IMR-90 (cell line): ENCODE measurements at regions not wholly inside any gene's neighbourhood (a gene's known extent, or its start where the extent isn't known, plus 50 kb on each side); places are given as distances from the start of the nearest gene placed in this dataset.

Source experiments
- ATAC-seq: fragments of 200-7000 bp; cut with Tn5 transposase; 2 replicates; pipeline ENCODE4 v1.9.1; 2020; ENCODE audit warnings: low read depth, mild to moderate bottlenecking, moderate library complexity
- BruUV-seq: library from RNA; stranded (reverse); fragments of 400-500 nt; replicated peaks from 2 replicates; lab custom pipeline; 2021; lab: Mats Ljungman, UMichigan
- CTCF ChIA-PET: fragments of 300-600 bp; formaldehyde crosslinking; extraction: SDS; loops from one replicate; lab custom pipeline; 2021; ENCODE audit warnings: antibody characterized with exemption; lab: Yijun Ruan, JAX
- POLR2A ChIA-PET: fragments of 300-600 bp; sonication (Branson Sonifier 250); formaldehyde crosslinking; loops from one replicate; lab custom pipeline; 2022; ENCODE audit warnings: antibody characterized with exemption; ENCODE audit not compliant: unreplicated experiment; lab: Charles Lee
- DNase-seq: peaks from one replicate; pipeline ENCODE4 v3.0.0; 2013
- H2AFZ ChIP-seq: replicated peaks from 2 replicates; pipeline ENCODE3; 2013; ENCODE audit warnings: low read length, mild to moderate bottlenecking; ENCODE audit not compliant: poor library complexity
- H2AK5ac ChIP-seq: 2 replicates; pipeline ENCODE4 v1.6.1; 2013; ENCODE audit warnings: low read depth, low read length, inconsistent platforms
- H2AK9ac ChIP-seq: replicated peaks from 2 replicates; pipeline ENCODE3; 2013; ENCODE audit warnings: mild to moderate bottlenecking, low read depth, low read length, moderate library complexity; ENCODE audit not compliant: poor library complexity
- H2BK120ac ChIP-seq: 2 replicates; pipeline ENCODE4 v1.6.1; 2013; ENCODE audit warnings: low read depth, low read length, inconsistent platforms
- H2BK15ac ChIP-seq: 3 replicates; pipeline ENCODE4 v1.6.1; 2013; ENCODE audit warnings: low read depth, low read length, inconsistent platforms
- H2BK20ac ChIP-seq: 2 replicates; pipeline ENCODE4 v1.6.1; 2013; ENCODE audit warnings: low read depth, mild to moderate bottlenecking, inconsistent platforms, low read length, moderate library complexity
- H2BK5ac ChIP-seq: 2 replicates; pipeline ENCODE4 v1.6.1; 2013; ENCODE audit warnings: mild to moderate bottlenecking, low read depth, low read length, inconsistent platforms; ENCODE audit not compliant: poor library complexity, severe bottlenecking
- H3K14ac ChIP-seq: replicated peaks from 2 replicates; pipeline ENCODE4 v1.6.1; 2013; ENCODE audit warnings: low read depth, low read length, inconsistent platforms
- H3K18ac ChIP-seq: 2 replicates; pipeline ENCODE4 v1.6.1; 2013; ENCODE audit warnings: low read depth, low read length, control low read depth
- H3K23ac ChIP-seq: 2 replicates; pipeline ENCODE4 v1.6.1; 2013; ENCODE audit warnings: low read depth, low read length, inconsistent platforms
- H3K27ac ChIP-seq: 2 replicates; pipeline ENCODE4 v1.5.1; 2013; ENCODE audit warnings: mild to moderate bottlenecking, control low read depth, low read length; ENCODE audit not compliant: insufficient read depth
- H3K27me3 ChIP-seq: 2 replicates; pipeline ENCODE4 v1.6.1; 2013; ENCODE audit warnings: low read length; ENCODE audit not compliant: control insufficient read depth, insufficient read depth
- H3K36me3 ChIP-seq: 2 replicates; pipeline ENCODE4 v1.6.1; 2013; ENCODE audit warnings: low read length, mixed read lengths; ENCODE audit not compliant: control insufficient read depth, insufficient read depth
- H3K4ac ChIP-seq: 2 replicates; pipeline ENCODE4 v1.6.1; 2013; ENCODE audit warnings: low read depth, low read length, inconsistent platforms
- H3K4me1 ChIP-seq: 2 replicates; pipeline ENCODE4 v1.6.1; 2013; ENCODE audit warnings: low read length, mixed read lengths; ENCODE audit not compliant: control insufficient read depth, insufficient read depth
- H3K4me2 ChIP-seq: 2 replicates; pipeline ENCODE4 v1.6.1; 2013; ENCODE audit warnings: low read depth, mild to moderate bottlenecking, control low read depth, low read length, moderate library complexity
- H3K4me3 ChIP-seq: 2 replicates; pipeline ENCODE4 v1.5.1; 2013; ENCODE audit warnings: low read depth, mild to moderate bottlenecking, control low read depth, low read length, moderate library complexity; ENCODE audit not compliant: insufficient read depth
- H3K56ac ChIP-seq: 2 replicates; pipeline ENCODE4 v1.6.1; 2013; ENCODE audit warnings: low read length, inconsistent platforms; ENCODE audit not compliant: insufficient read depth; ENCODE audit errors: extremely low read depth
- H3K79me1 ChIP-seq, 2 experiments: 2 replicates each; pipeline ENCODE4 v1.6.1; 2013; ENCODE audit warnings: low read length in 2 of 2, inconsistent platforms in 1 of 2, low read depth in 1 of 2
- H3K9ac ChIP-seq: 2 replicates; pipeline ENCODE4 v1.6.1; 2013; ENCODE audit warnings: low read depth, low read length, control low read depth
- H3K9me1 ChIP-seq: 2 replicates; pipeline ENCODE4 v1.6.1; 2013; ENCODE audit warnings: low read length, inconsistent platforms; ENCODE audit not compliant: insufficient read depth
- H3K9me3 ChIP-seq: 2 replicates; pipeline ENCODE4 v1.6.1; 2013; ENCODE audit warnings: low read length; ENCODE audit not compliant: control insufficient read depth, insufficient read depth
- H4K20me1 ChIP-seq: 2 replicates; pipeline ENCODE4 v1.6.1; 2013; ENCODE audit warnings: low read length, inconsistent platforms; ENCODE audit not compliant: insufficient read depth
- H4K5ac ChIP-seq: 2 replicates; pipeline ENCODE4 v1.6.1; 2013; ENCODE audit warnings: mild to moderate bottlenecking, low read depth, low read length, control low read depth
- H4K8ac ChIP-seq, 2 experiments: 2 replicates each; pipeline ENCODE4 v1.6.1; 2013; ENCODE audit warnings: low read depth in 2 of 2, low read length in 2 of 2, control low read depth in 1 of 2, inconsistent platforms in 1 of 2
- H4K91ac ChIP-seq: 2 replicates; pipeline ENCODE4 v1.6.1; 2013; ENCODE audit warnings: low read depth, low read length, inconsistent platforms; ENCODE audit not compliant: insufficient read depth
- BHLHE40 ChIP-seq: fragments of 150-350 bp; IDR thresholded peaks from 2 replicates; pipeline ENCODE4 v1.6.1; 2016; ENCODE audit warnings: mild to moderate bottlenecking, low read depth, low read length
- CEBPB ChIP-seq: IDR thresholded peaks from 2 replicates; pipeline ENCODE4 v1.6.1; 2012; ENCODE audit warnings: low read depth, low read length, improper control_type of control experiment
- CHD1 ChIP-seq: IDR thresholded peaks from 2 replicates; pipeline ENCODE4 v1.6.1; 2012; ENCODE audit warnings: low read depth, low read length, improper control_type of control experiment
- FOS ChIP-seq: fragments of 150-350 bp; IDR thresholded peaks from 2 replicates; pipeline ENCODE4 v1.6.1; 2016; ENCODE audit warnings: low read depth, low read length
- NFE2L2 ChIP-seq: fragments of 150-350 bp; IDR thresholded peaks from 2 replicates; pipeline ENCODE4 v1.6.1; 2016; ENCODE audit warnings: low read depth, mild to moderate bottlenecking, low read length
- POLR2A ChIP-seq: IDR thresholded peaks from 2 replicates; pipeline ENCODE4 v1.6.1; 2012; ENCODE audit warnings: mild to moderate bottlenecking, low read depth, low read length
- RFX5 ChIP-seq: IDR thresholded peaks from 2 replicates; pipeline ENCODE4 v1.8.0; 2012; ENCODE audit warnings: low read depth, mild to moderate bottlenecking, low read length, moderate library complexity
- SMC3 ChIP-seq: fragments of 150-350 bp; IDR thresholded peaks from 2 replicates; pipeline ENCODE4 v1.6.1; 2016; ENCODE audit warnings: low read depth, mild to moderate bottlenecking, antibody characterized with exemption, low read length, moderate library complexity
- WGBS, 2 experiments: methylation state at CpG; one replicate each; pipeline versions ENCODE4 v1.1.5 to v1.1.7; 2013; ENCODE audit warnings: missing lambda C conversion rate in 2 of 2; ENCODE audit not compliant: insufficient read length in 1 of 2; ENCODE audit errors: extremely low coverage in 2 of 2; 5-methylcytosine and 5-hydroxymethylcytosine counted together
- dilution Hi-C: fragments of 300-500 bp; cut with HindIII; formaldehyde crosslinking; loops from one replicate; pipeline ENCODE4 v1.14.3; 2018; ENCODE audit warnings: low sequenced_read_pairs; ENCODE audit not compliant: unreplicated experiment
- in situ Hi-C: fragments of 300-500 bp; cut with MboI; formaldehyde crosslinking; loops from 3 replicates; pipeline ENCODE4 v1.14.3; 2019; ENCODE audit warnings: low sequenced_read_pairs, inconsistent platforms, mixed read lengths
- intact Hi-C: fragments of 100-400 bp; cut with micrococcal nuclease; formaldehyde crosslinking; loops from 2 replicates; pipeline ENCODE4 v1.10.0; 2022
- TF ChIP-seq, protein P1 (sequence below): fragments of 150-350 bp; IDR thresholded peaks from 2 replicates; pipeline ENCODE4 v1.6.1; 2017; ENCODE audit warnings: mild to moderate bottlenecking, antibody characterized with exemption, low read length, low read depth
- TF ChIP-seq, protein P2 (sequence below): fragments of 150-350 bp; IDR thresholded peaks from 2 replicates; pipeline ENCODE4 v1.6.1; 2016; ENCODE audit warnings: low read depth, mild to moderate bottlenecking, low read length, moderate library complexity, borderline replicate concordance
- TF ChIP-seq, protein P3 (sequence below): conservative IDR thresholded peaks from 2 replicates; pipeline ENCODE4 v1.5.1; 2012; ENCODE audit warnings: mild to moderate bottlenecking, low read depth, low read length, improper control_type of control experiment

DNA sequence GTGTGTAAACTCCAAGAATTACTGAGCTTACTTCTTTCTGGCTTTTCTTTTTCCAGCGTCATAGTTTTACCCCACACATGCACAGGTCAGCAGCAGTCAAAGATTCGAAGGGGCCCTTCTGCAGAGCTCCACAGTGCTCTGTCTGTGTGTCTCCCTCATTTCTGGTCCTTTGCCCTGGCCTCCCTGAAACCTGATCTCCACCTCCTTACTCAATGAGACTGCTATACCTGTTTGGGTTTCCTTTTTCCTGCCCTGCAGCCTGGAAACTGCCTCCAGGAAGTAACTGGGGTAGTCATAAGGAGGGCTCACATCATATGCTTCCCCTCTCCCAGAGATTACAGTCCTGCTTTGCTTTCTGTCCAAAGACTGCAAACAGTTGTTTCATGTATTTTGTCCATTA lies 82.8 kb upstream of the TNIK start:
- no peaks in the 10 kb centered on the region for H4K20me1 ChIP-seq

More for the DNA sequence above, 82.8 kb upstream of the TNIK start:
- Histone ChIP-seq H3K36me3 (no peaks in the 10 kb centered on the region), H4K5ac (no peak overlapping the region), H2BK20ac (no peak overlapping the region), H3K14ac (no peak overlapping the region), H3K18ac (no peak overlapping the region), H3K56ac (no peak overlapping the region), H4K8ac (no peak overlapping the region), H2BK15ac (no peak overlapping the region), H3K4ac (no peak overlapping the region), H3K79me1 (no peaks in the 10 kb centered on the region), H2BK120ac (no peak overlapping the region), H3K4me1 (no peaks in the 10 kb centered on the region; the same call in 1 of the 2 replicates), H3K9ac (no peak overlapping the region), H3K9me3 (no peaks in the 10 kb centered on the region), H2AK5ac (no peak overlapping the region), H2BK5ac (no peak overlapping the region), H4K91ac (no peak overlapping the region), H3K27ac (no peak overlapping the region), H3K4me3 (no peak overlapping the region), H2AK9ac (no peak overlapping the region), H2AFZ (no peak overlapping the region), H3K27me3 (no peaks in the 10 kb centered on the region), H3K23ac (no peak overlapping the region), H3K9me1 (no peaks in the 10 kb centered on the region), H3K4me2 (no peak overlapping the region)
- ChIA-PET CTCF (no interaction called here), POLR2A (no interaction called here)
- WGBS, 2 experiments: 13% methylated on average over 2 of the region's 2 CpGs; no CpG with 5 or more reads in 1 of the 2 experiments
- TF ChIP-seq NFE2L2 (no peak), POLR2A (no peak), RFX5 (no peak), SMC3 (no peak), CHD1 (no peak), FOS (no peak), CEBPB (no peak), BHLHE40 (no peak)
- TF ChIP-seq, protein P1, sequence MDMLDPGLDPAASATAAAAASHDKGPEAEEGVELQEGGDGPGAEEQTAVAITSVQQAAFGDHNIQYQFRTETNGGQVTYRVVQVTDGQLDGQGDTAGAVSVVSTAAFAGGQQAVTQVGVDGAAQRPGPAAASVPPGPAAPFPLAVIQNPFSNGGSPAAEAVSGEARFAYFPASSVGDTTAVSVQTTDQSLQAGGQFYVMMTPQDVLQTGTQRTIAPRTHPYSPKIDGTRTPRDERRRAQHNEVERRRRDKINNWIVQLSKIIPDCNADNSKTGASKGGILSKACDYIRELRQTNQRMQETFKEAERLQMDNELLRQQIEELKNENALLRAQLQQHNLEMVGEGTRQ: no peak
- TF ChIP-seq, protein P2, sequence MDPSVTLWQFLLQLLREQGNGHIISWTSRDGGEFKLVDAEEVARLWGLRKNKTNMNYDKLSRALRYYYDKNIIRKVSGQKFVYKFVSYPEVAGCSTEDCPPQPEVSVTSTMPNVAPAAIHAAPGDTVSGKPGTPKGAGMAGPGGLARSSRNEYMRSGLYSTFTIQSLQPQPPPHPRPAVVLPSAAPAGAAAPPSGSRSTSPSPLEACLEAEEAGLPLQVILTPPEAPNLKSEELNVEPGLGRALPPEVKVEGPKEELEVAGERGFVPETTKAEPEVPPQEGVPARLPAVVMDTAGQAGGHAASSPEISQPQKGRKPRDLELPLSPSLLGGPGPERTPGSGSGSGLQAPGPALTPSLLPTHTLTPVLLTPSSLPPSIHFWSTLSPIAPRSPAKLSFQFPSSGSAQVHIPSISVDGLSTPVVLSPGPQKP: no peak
- TF ChIP-seq, protein P3, sequence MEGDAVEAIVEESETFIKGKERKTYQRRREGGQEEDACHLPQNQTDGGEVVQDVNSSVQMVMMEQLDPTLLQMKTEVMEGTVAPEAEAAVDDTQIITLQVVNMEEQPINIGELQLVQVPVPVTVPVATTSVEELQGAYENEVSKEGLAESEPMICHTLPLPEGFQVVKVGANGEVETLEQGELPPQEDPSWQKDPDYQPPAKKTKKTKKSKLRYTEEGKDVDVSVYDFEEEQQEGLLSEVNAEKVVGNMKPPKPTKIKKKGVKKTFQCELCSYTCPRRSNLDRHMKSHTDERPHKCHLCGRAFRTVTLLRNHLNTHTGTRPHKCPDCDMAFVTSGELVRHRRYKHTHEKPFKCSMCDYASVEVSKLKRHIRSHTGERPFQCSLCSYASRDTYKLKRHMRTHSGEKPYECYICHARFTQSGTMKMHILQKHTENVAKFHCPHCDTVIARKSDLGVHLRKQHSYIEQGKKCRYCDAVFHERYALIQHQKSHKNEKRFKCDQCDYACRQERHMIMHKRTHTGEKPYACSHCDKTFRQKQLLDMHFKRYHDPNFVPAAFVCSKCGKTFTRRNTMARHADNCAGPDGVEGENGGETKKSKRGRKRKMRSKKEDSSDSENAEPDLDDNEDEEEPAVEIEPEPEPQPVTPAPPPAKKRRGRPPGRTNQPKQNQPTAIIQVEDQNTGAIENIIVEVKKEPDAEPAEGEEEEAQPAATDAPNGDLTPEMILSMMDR: no peak
- in situ Hi-C loops (no loop called here), intact Hi-C loops (no loop called here), dilution Hi-C loops (no loop called here)
- no TSS peak for BruUV-seq
- ATAC-seq (no peak), DNase-seq (no peak)
